IMR-90 (cell line): ENCODE measurements at regions not wholly inside any gene's neighbourhood (a gene's known extent, or its start where the extent isn't known, plus 50 kb on each side); places are given as distances from the start of the nearest gene placed in this dataset.

ENCODE experiments used
- ATAC-seq: fragments of 200-7000 bp; cut with Tn5 transposase; 2 replicates; pipeline ENCODE4 v1.9.1; 2020; ENCODE audit warnings: low read depth, mild to moderate bottlenecking, moderate library complexity
- BruUV-seq: library from RNA; stranded (reverse); fragments of 400-500 nt; replicated peaks from 2 replicates; lab custom pipeline; 2021; lab: Mats Ljungman, UMichigan
- CTCF ChIA-PET: fragments of 300-600 bp; formaldehyde crosslinking; extraction: SDS; loops from one replicate; lab custom pipeline; 2021; ENCODE audit warnings: antibody characterized with exemption; lab: Yijun Ruan, JAX
- POLR2A ChIA-PET: fragments of 300-600 bp; sonication (Branson Sonifier 250); formaldehyde crosslinking; loops from one replicate; lab custom pipeline; 2022; ENCODE audit warnings: antibody characterized with exemption; ENCODE audit not compliant: unreplicated experiment; lab: Charles Lee
- DNase-seq: peaks from one replicate; pipeline ENCODE4 v3.0.0; 2013
- H2AFZ ChIP-seq: replicated peaks from 2 replicates; pipeline ENCODE3; 2013; ENCODE audit warnings: low read length, mild to moderate bottlenecking; ENCODE audit not compliant: poor library complexity
- H2AK5ac ChIP-seq: 2 replicates; pipeline ENCODE4 v1.6.1; 2013; ENCODE audit warnings: low read depth, low read length, inconsistent platforms
- H2AK9ac ChIP-seq: replicated peaks from 2 replicates; pipeline ENCODE3; 2013; ENCODE audit warnings: mild to moderate bottlenecking, low read depth, low read length, moderate library complexity; ENCODE audit not compliant: poor library complexity
- H2BK120ac ChIP-seq: 2 replicates; pipeline ENCODE4 v1.6.1; 2013; ENCODE audit warnings: low read depth, low read length, inconsistent platforms
- H2BK15ac ChIP-seq: 3 replicates; pipeline ENCODE4 v1.6.1; 2013; ENCODE audit warnings: low read depth, low read length, inconsistent platforms
- H2BK20ac ChIP-seq: 2 replicates; pipeline ENCODE4 v1.6.1; 2013; ENCODE audit warnings: low read depth, mild to moderate bottlenecking, inconsistent platforms, low read length, moderate library complexity
- H2BK5ac ChIP-seq: 2 replicates; pipeline ENCODE4 v1.6.1; 2013; ENCODE audit warnings: mild to moderate bottlenecking, low read depth, low read length, inconsistent platforms; ENCODE audit not compliant: poor library complexity, severe bottlenecking
- H3K14ac ChIP-seq: replicated peaks from 2 replicates; pipeline ENCODE4 v1.6.1; 2013; ENCODE audit warnings: low read depth, low read length, inconsistent platforms
- H3K18ac ChIP-seq: 2 replicates; pipeline ENCODE4 v1.6.1; 2013; ENCODE audit warnings: low read depth, low read length, control low read depth
- H3K23ac ChIP-seq: 2 replicates; pipeline ENCODE4 v1.6.1; 2013; ENCODE audit warnings: low read depth, low read length, inconsistent platforms
- H3K27ac ChIP-seq: 2 replicates; pipeline ENCODE4 v1.5.1; 2013; ENCODE audit warnings: mild to moderate bottlenecking, control low read depth, low read length; ENCODE audit not compliant: insufficient read depth
- H3K27me3 ChIP-seq: 2 replicates; pipeline ENCODE4 v1.6.1; 2013; ENCODE audit warnings: low read length; ENCODE audit not compliant: control insufficient read depth, insufficient read depth
- H3K36me3 ChIP-seq: 2 replicates; pipeline ENCODE4 v1.6.1; 2013; ENCODE audit warnings: low read length, mixed read lengths; ENCODE audit not compliant: control insufficient read depth, insufficient read depth
- H3K4ac ChIP-seq: 2 replicates; pipeline ENCODE4 v1.6.1; 2013; ENCODE audit warnings: low read depth, low read length, inconsistent platforms
- H3K4me1 ChIP-seq: 2 replicates; pipeline ENCODE4 v1.6.1; 2013; ENCODE audit warnings: low read length, mixed read lengths; ENCODE audit not compliant: control insufficient read depth, insufficient read depth
- H3K4me2 ChIP-seq: 2 replicates; pipeline ENCODE4 v1.6.1; 2013; ENCODE audit warnings: low read depth, mild to moderate bottlenecking, control low read depth, low read length, moderate library complexity
- H3K4me3 ChIP-seq: 2 replicates; pipeline ENCODE4 v1.5.1; 2013; ENCODE audit warnings: low read depth, mild to moderate bottlenecking, control low read depth, low read length, moderate library complexity; ENCODE audit not compliant: insufficient read depth
- H3K56ac ChIP-seq: 2 replicates; pipeline ENCODE4 v1.6.1; 2013; ENCODE audit warnings: low read length, inconsistent platforms; ENCODE audit not compliant: insufficient read depth; ENCODE audit errors: extremely low read depth
- H3K79me1 ChIP-seq, 2 experiments: 2 replicates each; pipeline ENCODE4 v1.6.1; 2013; ENCODE audit warnings: low read length in 2 of 2, inconsistent platforms in 1 of 2, low read depth in 1 of 2
- H3K9ac ChIP-seq: 2 replicates; pipeline ENCODE4 v1.6.1; 2013; ENCODE audit warnings: low read depth, low read length, control low read depth
- H3K9me1 ChIP-seq: 2 replicates; pipeline ENCODE4 v1.6.1; 2013; ENCODE audit warnings: low read length, inconsistent platforms; ENCODE audit not compliant: insufficient read depth
- H3K9me3 ChIP-seq: 2 replicates; pipeline ENCODE4 v1.6.1; 2013; ENCODE audit warnings: low read length; ENCODE audit not compliant: control insufficient read depth, insufficient read depth
- H4K20me1 ChIP-seq: 2 replicates; pipeline ENCODE4 v1.6.1; 2013; ENCODE audit warnings: low read length, inconsistent platforms; ENCODE audit not compliant: insufficient read depth
- H4K5ac ChIP-seq: 2 replicates; pipeline ENCODE4 v1.6.1; 2013; ENCODE audit warnings: mild to moderate bottlenecking, low read depth, low read length, control low read depth
- H4K8ac ChIP-seq, 2 experiments: 2 replicates each; pipeline ENCODE4 v1.6.1; 2013; ENCODE audit warnings: low read depth in 2 of 2, low read length in 2 of 2, control low read depth in 1 of 2, inconsistent platforms in 1 of 2
- H4K91ac ChIP-seq: 2 replicates; pipeline ENCODE4 v1.6.1; 2013; ENCODE audit warnings: low read depth, low read length, inconsistent platforms; ENCODE audit not compliant: insufficient read depth
- BHLHE40 ChIP-seq: fragments of 150-350 bp; IDR thresholded peaks from 2 replicates; pipeline ENCODE4 v1.6.1; 2016; ENCODE audit warnings: mild to moderate bottlenecking, low read depth, low read length
- CEBPB ChIP-seq: IDR thresholded peaks from 2 replicates; pipeline ENCODE4 v1.6.1; 2012; ENCODE audit warnings: low read depth, low read length, improper control_type of control experiment
- CHD1 ChIP-seq: IDR thresholded peaks from 2 replicates; pipeline ENCODE4 v1.6.1; 2012; ENCODE audit warnings: low read depth, low read length, improper control_type of control experiment
- CTCF ChIP-seq: conservative IDR thresholded peaks from 2 replicates; pipeline ENCODE4 v1.5.1; 2012; ENCODE audit warnings: mild to moderate bottlenecking, low read depth, low read length, improper control_type of control experiment
- FOS ChIP-seq: fragments of 150-350 bp; IDR thresholded peaks from 2 replicates; pipeline ENCODE4 v1.6.1; 2016; ENCODE audit warnings: low read depth, low read length
- MAFK ChIP-seq: IDR thresholded peaks from 2 replicates; pipeline ENCODE4 v1.6.1; 2012; ENCODE audit warnings: low read depth, low read length, improper control_type of control experiment
- MAZ ChIP-seq: IDR thresholded peaks from 2 replicates; pipeline ENCODE4 v1.6.1; 2012; ENCODE audit warnings: low read depth, mild to moderate bottlenecking, low read length, improper control_type of control experiment, moderate library complexity, borderline replicate concordance
- NFE2L2 ChIP-seq: fragments of 150-350 bp; IDR thresholded peaks from 2 replicates; pipeline ENCODE4 v1.6.1; 2016; ENCODE audit warnings: low read depth, mild to moderate bottlenecking, low read length
- POLR2A ChIP-seq: IDR thresholded peaks from 2 replicates; pipeline ENCODE4 v1.6.1; 2012; ENCODE audit warnings: mild to moderate bottlenecking, low read depth, low read length
- RAD21 ChIP-seq: IDR thresholded peaks from 2 replicates; pipeline ENCODE4 v1.6.1; 2012; ENCODE audit warnings: low read length, improper control_type of control experiment
- RCOR1 ChIP-seq: IDR thresholded peaks from 2 replicates; pipeline ENCODE4 v1.6.1; 2012; ENCODE audit warnings: mild to moderate bottlenecking, low read length, improper control_type of control experiment; ENCODE audit not compliant: insufficient replicate concordance
- RFX5 ChIP-seq: IDR thresholded peaks from 2 replicates; pipeline ENCODE4 v1.8.0; 2012; ENCODE audit warnings: low read depth, mild to moderate bottlenecking, low read length, moderate library complexity
- SMC3 ChIP-seq: fragments of 150-350 bp; IDR thresholded peaks from 2 replicates; pipeline ENCODE4 v1.6.1; 2016; ENCODE audit warnings: low read depth, mild to moderate bottlenecking, antibody characterized with exemption, low read length, moderate library complexity
- WGBS, 2 experiments: methylation state at CpG; one replicate each; pipeline versions ENCODE4 v1.1.5 to v1.1.7; 2013; ENCODE audit warnings: missing lambda C conversion rate in 2 of 2; ENCODE audit not compliant: insufficient read length in 1 of 2; ENCODE audit errors: extremely low coverage in 2 of 2; 5-methylcytosine and 5-hydroxymethylcytosine counted together
- dilution Hi-C: fragments of 300-500 bp; cut with HindIII; formaldehyde crosslinking; loops from one replicate; pipeline ENCODE4 v1.14.3; 2018; ENCODE audit warnings: low sequenced_read_pairs; ENCODE audit not compliant: unreplicated experiment
- in situ Hi-C: fragments of 300-500 bp; cut with MboI; formaldehyde crosslinking; loops from 3 replicates; pipeline ENCODE4 v1.14.3; 2019; ENCODE audit warnings: low sequenced_read_pairs, inconsistent platforms, mixed read lengths
- intact Hi-C: fragments of 100-400 bp; cut with micrococcal nuclease; formaldehyde crosslinking; loops from 2 replicates; pipeline ENCODE4 v1.10.0; 2022
- TF ChIP-seq, protein P1 (sequence below): fragments of 150-350 bp; IDR thresholded peaks from 2 replicates; pipeline ENCODE4 v1.6.1; 2017; ENCODE audit warnings: mild to moderate bottlenecking, antibody characterized with exemption, low read length, low read depth
- TF ChIP-seq, protein P2 (sequence below): fragments of 150-350 bp; IDR thresholded peaks from 2 replicates; pipeline ENCODE4 v1.6.1; 2016; ENCODE audit warnings: low read depth, mild to moderate bottlenecking, low read length, moderate library complexity, borderline replicate concordance

GRCh38 chr2:215705771-215706361 lies 270.0 kb upstream of the FN1 start:
- DNase-seq, result peak; percentile 30
- H3K23ac ChIP-seq, result peak overlapping the region; percentile 44; the same call in 1 of the 2 replicates
- H3K9me3 ChIP-seq, result no peaks in the 10 kb centered on the region
- peak overlapping the region; percentile 70 for H3K14ac ChIP-seq
- peak overlapping the region in 1 of 2 experiments; percentile 68; a peak in 2 of 4 replicates for H4K8ac ChIP-seq
- POLR2A ChIA-PET, result no interaction called here
- H3K18ac ChIP-seq, result peak overlapping the region; percentile 89; the same call in 1 of the 2 replicates
- peak overlapping the region; percentile 54 for H2BK120ac ChIP-seq
- no peaks in the 10 kb centered on the region for H4K20me1 ChIP-seq
- peak overlapping the region; percentile 57 for H2AK5ac ChIP-seq
- ATAC-seq, result peak; percentile 47
- WGBS, 2 experiments, result no CpG with 5 or more reads among the region's 2 CpGs
- peaks cover 7% of the 10 kb centered on the region for H3K4me1 ChIP-seq
- H3K9ac ChIP-seq, result no peak overlapping the region
- H3K4ac ChIP-seq, result peak overlapping the region; percentile 64; the same call in 1 of the 2 replicates
- H3K4me2 ChIP-seq, result peak overlapping the region; percentile 31
- peak overlapping the region; percentile 83; the same call in 1 of the 2 replicates for H4K5ac ChIP-seq
- H3K9me1 ChIP-seq, result peaks cover 5% of the 10 kb centered on the region
- CTCF ChIA-PET, result interaction anchor here (0.6 kb wide), 1 partner anchor 364 kb away, joined by 3 read pairs; no protein-coding TSS in a partner anchor
- intact Hi-C loops (no loop called here), in situ Hi-C loops (no loop called here), dilution Hi-C loops (no loop called here)
- H3K27me3 ChIP-seq, result no peaks in the 10 kb centered on the region
- H2AK9ac ChIP-seq, result no peak overlapping the region
- H3K27ac ChIP-seq, result peak overlapping the region; percentile 47; the same call in 1 of the 2 replicates
- no peaks in the 10 kb centered on the region for H3K79me1 ChIP-seq
- H3K36me3 ChIP-seq, result no peaks in the 10 kb centered on the region
- no peak overlapping the region for H2AFZ ChIP-seq
- H3K4me3 ChIP-seq, result no peak overlapping the region
- 0 out of 3 replicates have a peak overlapping the region, but pooled peaks have one; percentile 25 for H2BK15ac ChIP-seq
- H3K56ac ChIP-seq, result no peak overlapping the region
- peak overlapping the region; percentile 72 for H2BK5ac ChIP-seq
- 0 out of 2 replicates have a peak overlapping the region, but pooled peaks have one; percentile 4 for H4K91ac ChIP-seq
- BruUV-seq, result no TSS peak
- H2BK20ac ChIP-seq, result peak overlapping the region; percentile 81
- no peak for TF ChIP-seq BHLHE40
- TF ChIP-seq FOS, result no peak
- no peak for TF ChIP-seq CTCF
- TF ChIP-seq MAFK, result no peak
- TF ChIP-seq, protein P1, sequence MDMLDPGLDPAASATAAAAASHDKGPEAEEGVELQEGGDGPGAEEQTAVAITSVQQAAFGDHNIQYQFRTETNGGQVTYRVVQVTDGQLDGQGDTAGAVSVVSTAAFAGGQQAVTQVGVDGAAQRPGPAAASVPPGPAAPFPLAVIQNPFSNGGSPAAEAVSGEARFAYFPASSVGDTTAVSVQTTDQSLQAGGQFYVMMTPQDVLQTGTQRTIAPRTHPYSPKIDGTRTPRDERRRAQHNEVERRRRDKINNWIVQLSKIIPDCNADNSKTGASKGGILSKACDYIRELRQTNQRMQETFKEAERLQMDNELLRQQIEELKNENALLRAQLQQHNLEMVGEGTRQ, result no peak
- TF ChIP-seq RCOR1, result no peak
- TF ChIP-seq POLR2A, result no peak
- no peak for TF ChIP-seq RAD21
- TF ChIP-seq CEBPB, result no peak
- TF ChIP-seq, protein P2, sequence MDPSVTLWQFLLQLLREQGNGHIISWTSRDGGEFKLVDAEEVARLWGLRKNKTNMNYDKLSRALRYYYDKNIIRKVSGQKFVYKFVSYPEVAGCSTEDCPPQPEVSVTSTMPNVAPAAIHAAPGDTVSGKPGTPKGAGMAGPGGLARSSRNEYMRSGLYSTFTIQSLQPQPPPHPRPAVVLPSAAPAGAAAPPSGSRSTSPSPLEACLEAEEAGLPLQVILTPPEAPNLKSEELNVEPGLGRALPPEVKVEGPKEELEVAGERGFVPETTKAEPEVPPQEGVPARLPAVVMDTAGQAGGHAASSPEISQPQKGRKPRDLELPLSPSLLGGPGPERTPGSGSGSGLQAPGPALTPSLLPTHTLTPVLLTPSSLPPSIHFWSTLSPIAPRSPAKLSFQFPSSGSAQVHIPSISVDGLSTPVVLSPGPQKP, result no peak
- TF ChIP-seq SMC3, result no peak
- TF ChIP-seq MAZ, result no peak
- no peak for TF ChIP-seq RFX5
- no peak for TF ChIP-seq CHD1
- TF ChIP-seq NFE2L2, result no peak
